A673 (cell line): ENCODE measurements at regions not wholly inside any gene's neighbourhood (a gene's known extent, or its start where the extent isn't known, plus 50 kb on each side); places are given as distances from the start of the nearest gene placed in this dataset.

Experiments used
- BruUV-seq: library from RNA; stranded (reverse); fragments of 400-500 nt; replicated peaks from 2 replicates; lab custom pipeline; 2021; lab: Mats Ljungman, UMichigan
- CTCF ChIA-PET: fragments of 300-600 bp; sonication (Branson Sonifier 250); formaldehyde crosslinking; loops from one replicate; lab custom pipeline; 2022; ENCODE audit warnings: antibody characterized with exemption; lab: Charles Lee
- POLR2A ChIA-PET: fragments of 300-600 bp; sonication (Branson Sonifier 250); formaldehyde crosslinking; loops from one replicate; lab custom pipeline; 2022; ENCODE audit warnings: antibody characterized with exemption; ENCODE audit not compliant: low non-redundant PET; lab: Charles Lee
- DNase-seq: peaks from one replicate; pipeline ENCODE4 v3.0.0-alpha.2; 2015; ENCODE audit warnings: low spot score
- H3K27ac ChIP-seq: fragments of 200-600 bp; sonication (generic); 2 replicates; pipeline ENCODE4 v1.5.1; 2016; ENCODE audit warnings: mixed run types, low read depth, mild to moderate bottlenecking, mixed read lengths, antibody characterized with exemption, low read length; ENCODE audit not compliant: poor library complexity, severe bottlenecking
- H3K27me3 ChIP-seq: fragments of 200-600 bp; sonication (generic); replicated peaks from 2 replicates; pipeline ENCODE4 v1.6.1; 2017; ENCODE audit warnings: mixed run types, low read depth, mild to moderate bottlenecking, mixed read lengths, antibody characterized with exemption, low read length; ENCODE audit not compliant: insufficient read depth, poor library complexity
- H3K36me3 ChIP-seq: fragments of 200-600 bp; sonication (generic); 2 replicates; pipeline ENCODE4 v1.6.1; 2016; ENCODE audit warnings: mixed run types, mild to moderate bottlenecking, mixed read lengths, antibody characterized with exemption, low read length; ENCODE audit not compliant: insufficient read depth, poor library complexity, severe bottlenecking
- H3K4me1 ChIP-seq: fragments of 200-600 bp; sonication (generic); 2 replicates; pipeline ENCODE4 v1.6.1; 2017; ENCODE audit warnings: mixed run types, mild to moderate bottlenecking, mixed read lengths, antibody characterized with exemption, low read length; ENCODE audit not compliant: insufficient read depth, poor library complexity, severe bottlenecking
- H3K4me3 ChIP-seq: fragments of 200-600 bp; sonication (generic); 2 replicates; pipeline ENCODE4 v1.5.1; 2016; ENCODE audit warnings: low read depth, mixed run types, mild to moderate bottlenecking, mixed read lengths, low read length; ENCODE audit not compliant: poor library complexity, severe bottlenecking
- H3K9me3 ChIP-seq: fragments of 200-600 bp; sonication (generic); 2 replicates; pipeline ENCODE4 v1.6.1; 2016; ENCODE audit warnings: mixed run types, low read depth, mild to moderate bottlenecking, mixed read lengths, antibody characterized with exemption, low read length; ENCODE audit not compliant: poor library complexity, severe bottlenecking
- EZH2 ChIP-seq: fragments of 200-600 bp; sonication (generic); IDR thresholded peaks from 2 replicates; pipeline ENCODE4 v1.6.1; 2017; ENCODE audit warnings: borderline replicate concordance, low read depth, mild to moderate bottlenecking, mixed read lengths, antibody characterized with exemption, low read length; ENCODE audit not compliant: poor library complexity, severe bottlenecking
- intact Hi-C: fragments of 100-400 bp; cut with micrococcal nuclease; formaldehyde crosslinking; loops from one replicate; pipeline ENCODE4 v1.10.0; 2022; ENCODE audit not compliant: unreplicated experiment
- TF ChIP-seq, protein P1 (sequence below): fragments of 300-800, 200-600 bp; sonication (generic); conservative IDR thresholded peaks from 2 replicates; pipeline ENCODE4 v1.5.1; 2017; ENCODE audit warnings: low read depth, mild to moderate bottlenecking, antibody characterized with exemption, low read length, moderate library complexity, mixed read lengths

DNA sequence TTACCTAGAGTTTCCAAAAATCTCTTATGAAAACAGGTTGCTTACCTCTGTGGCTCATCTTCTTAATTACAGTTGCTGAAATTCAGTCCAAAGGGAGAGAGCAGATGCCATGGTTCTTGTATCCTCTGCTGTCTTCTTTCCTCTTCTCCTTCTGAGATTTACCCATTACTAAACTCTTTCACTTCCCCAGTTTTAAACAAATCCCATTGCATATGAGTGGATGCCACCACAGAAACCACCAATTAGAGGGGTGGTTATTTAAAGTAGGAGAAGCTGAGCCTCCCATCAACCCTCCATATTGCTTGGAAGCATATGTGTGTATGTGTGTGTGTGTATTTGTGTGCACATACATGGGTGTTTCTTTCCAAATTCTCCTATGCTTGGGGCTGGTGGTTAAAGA, 128.5 kb upstream of the KCNK1 start:
- H3K27ac ChIP-seq: no peak overlapping the region
- intact Hi-C loops: no loop called here
- H3K4me3 ChIP-seq: no peak overlapping the region
- no peak for TF ChIP-seq EZH2
- TF ChIP-seq, protein P1, sequence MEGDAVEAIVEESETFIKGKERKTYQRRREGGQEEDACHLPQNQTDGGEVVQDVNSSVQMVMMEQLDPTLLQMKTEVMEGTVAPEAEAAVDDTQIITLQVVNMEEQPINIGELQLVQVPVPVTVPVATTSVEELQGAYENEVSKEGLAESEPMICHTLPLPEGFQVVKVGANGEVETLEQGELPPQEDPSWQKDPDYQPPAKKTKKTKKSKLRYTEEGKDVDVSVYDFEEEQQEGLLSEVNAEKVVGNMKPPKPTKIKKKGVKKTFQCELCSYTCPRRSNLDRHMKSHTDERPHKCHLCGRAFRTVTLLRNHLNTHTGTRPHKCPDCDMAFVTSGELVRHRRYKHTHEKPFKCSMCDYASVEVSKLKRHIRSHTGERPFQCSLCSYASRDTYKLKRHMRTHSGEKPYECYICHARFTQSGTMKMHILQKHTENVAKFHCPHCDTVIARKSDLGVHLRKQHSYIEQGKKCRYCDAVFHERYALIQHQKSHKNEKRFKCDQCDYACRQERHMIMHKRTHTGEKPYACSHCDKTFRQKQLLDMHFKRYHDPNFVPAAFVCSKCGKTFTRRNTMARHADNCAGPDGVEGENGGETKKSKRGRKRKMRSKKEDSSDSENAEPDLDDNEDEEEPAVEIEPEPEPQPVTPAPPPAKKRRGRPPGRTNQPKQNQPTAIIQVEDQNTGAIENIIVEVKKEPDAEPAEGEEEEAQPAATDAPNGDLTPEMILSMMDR: no peak
- H3K9me3 ChIP-seq: no peaks in the 10 kb centered on the region
- DNase-seq: no peak
- no peaks in the 10 kb centered on the region for H3K4me1 ChIP-seq
- no TSS peak for BruUV-seq
- CTCF ChIA-PET: no interaction called here
- H3K36me3 ChIP-seq: no peaks in the 10 kb centered on the region
- H3K27me3 ChIP-seq: peaks cover 31% of the 10 kb centered on the region
- POLR2A ChIA-PET: no interaction called here

DNA sequence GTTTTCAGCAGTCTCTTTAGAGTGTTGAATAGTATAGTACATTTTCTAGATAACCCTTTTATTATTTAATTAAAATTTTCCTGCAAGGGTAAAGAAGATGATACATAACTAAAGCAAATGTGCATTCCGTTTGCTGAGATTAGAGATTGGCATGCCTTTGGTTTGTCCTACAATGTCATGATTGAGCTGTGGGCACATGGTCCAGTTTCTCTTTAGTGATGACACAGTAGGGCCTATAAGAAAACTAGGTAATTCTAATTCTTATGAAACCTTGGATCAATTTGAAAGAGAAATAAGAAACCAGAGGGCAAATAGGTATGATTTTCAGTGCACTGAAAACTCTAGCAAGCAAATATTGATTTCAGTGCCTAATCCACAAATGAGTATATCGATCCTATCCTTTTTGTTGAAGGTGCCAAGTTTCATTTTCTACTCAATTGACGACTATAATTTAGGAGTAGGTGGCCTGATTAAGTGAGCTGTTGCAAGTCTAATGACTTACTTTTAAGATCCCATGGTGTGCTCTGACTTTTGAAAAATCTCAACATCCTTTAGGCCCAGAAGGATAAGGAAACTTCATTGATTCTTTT, 128.0 kb upstream of the KCNK1 start:
- peaks cover 26% of the 10 kb centered on the region for H3K27me3 ChIP-seq
- DNase-seq: no peak
- no peak overlapping the region for H3K27ac ChIP-seq
- CTCF ChIA-PET: no interaction called here
- no peaks in the 10 kb centered on the region for H3K9me3 ChIP-seq
- no peaks in the 10 kb centered on the region for H3K36me3 ChIP-seq
- POLR2A ChIA-PET: no interaction called here
- TF ChIP-seq, protein P1: no peak
- TF ChIP-seq EZH2: no peak
- H3K4me3 ChIP-seq: no peak overlapping the region
- intact Hi-C loops: no loop called here
- no peaks in the 10 kb centered on the region for H3K4me1 ChIP-seq
- BruUV-seq: no TSS peak

DNA sequence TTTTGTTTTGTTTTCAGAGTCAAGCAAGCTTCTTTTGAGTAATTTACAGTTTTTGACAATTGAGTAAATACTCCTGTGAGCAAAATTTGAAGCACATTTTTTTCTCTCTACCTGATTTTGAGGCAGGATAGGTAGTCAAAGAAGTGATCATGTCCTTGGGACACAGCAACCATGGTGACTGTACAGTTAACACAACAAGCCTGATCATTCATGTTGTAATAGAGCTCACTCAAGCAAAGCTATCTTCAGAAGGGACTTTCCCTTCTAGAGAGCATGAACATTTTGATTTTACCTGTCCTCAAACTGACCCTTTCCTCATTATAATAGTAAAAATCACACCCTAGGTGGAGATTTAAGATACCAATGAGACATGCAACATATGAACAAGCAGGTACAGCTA, 126.5 kb upstream of the KCNK1 start:
- no peaks in the 10 kb centered on the region for H3K4me1 ChIP-seq
- no peak overlapping the region for H3K27ac ChIP-seq
- no peak overlapping the region for H3K4me3 ChIP-seq
- no peak for DNase-seq
- TF ChIP-seq, protein P1: no peak
- no peak for TF ChIP-seq EZH2
- peaks cover 34% of the 10 kb centered on the region for H3K27me3 ChIP-seq
- POLR2A ChIA-PET: no interaction called here
- no peaks in the 10 kb centered on the region for H3K9me3 ChIP-seq
- CTCF ChIA-PET: no interaction called here
- no peaks in the 10 kb centered on the region for H3K36me3 ChIP-seq
- intact Hi-C loops: no loop called here
- BruUV-seq: no TSS peak
